CD4-positive, CD25-positive, alpha-beta regulatory T cell (primary cell): ENCODE measurements at regions not wholly inside any gene's neighbourhood (a gene's known extent, or its start where the extent isn't known, plus 50 kb on each side); places are given as distances from the start of the nearest gene placed in this dataset.

Experiments
- ATAC-seq, 2 donors: fragments of 150-1000 bp; cut with Tn5 transposase; one replicate each; pipeline ENCODE4 v1.10.0; 2021; ENCODE audit warnings: low read depth in 2 of 2, moderate number of reproducible peaks in 2 of 2, moderate library complexity in 1 of 2
- DNase-seq, 3 donors: peaks; one replicate each; pipeline versions ENCODE4 v3.0.0 to v3.0.0-alpha.2; 2012 to 2022; ENCODE audit warnings: mixed read lengths in 1 of 3
- H3K27ac ChIP-seq: one replicate; pipeline ENCODE4 v1.7.0; 2013; ENCODE audit warnings: mild to moderate bottlenecking, low read length; ENCODE audit not compliant: insufficient read depth, poor library complexity, severe bottlenecking
- H3K27me3 ChIP-seq: one replicate; pipeline ENCODE4 v1.7.0; 2013; ENCODE audit warnings: low read length; ENCODE audit not compliant: control insufficient read depth, insufficient read depth
- H3K36me3 ChIP-seq: one replicate; pipeline ENCODE4 v1.7.0; 2013; ENCODE audit warnings: mild to moderate bottlenecking, low read length, moderate library complexity; ENCODE audit not compliant: control insufficient read depth, insufficient read depth
- H3K4me1 ChIP-seq: 2 replicates; pipeline ENCODE4 v1.7.0; 2013; ENCODE audit warnings: mild to moderate bottlenecking, low read length; ENCODE audit not compliant: insufficient read depth, control insufficient read depth, poor library complexity, severe bottlenecking
- H3K4me3 ChIP-seq: one replicate; pipeline ENCODE4 v1.7.0; 2013; ENCODE audit warnings: low read depth, mild to moderate bottlenecking, low read length, moderate library complexity
- H3K9me3 ChIP-seq, 2 experiments: 1 replicate in 1 of 2; 2 replicates in 1 of 2; pipeline ENCODE4 v1.7.0; 2013; ENCODE audit warnings: low read length in 2 of 2, mild to moderate bottlenecking in 1 of 2, moderate library complexity in 1 of 2; ENCODE audit not compliant: control insufficient read depth in 2 of 2
- H3K27ac Mint-ChIP-seq, 3 donors: one replicate each; pipeline ENCODE4 v1.8.0; 2020 to 2022; ENCODE audit warnings: mild to moderate bottlenecking in 3 of 3, mixed read lengths in 3 of 3, moderate library complexity in 2 of 3
- H3K27me3 Mint-ChIP-seq: one replicate; pipeline ENCODE4 v1.8.0; 2022; ENCODE audit warnings: mild to moderate bottlenecking, mixed read lengths
- H3K36me3 Mint-ChIP-seq: one replicate; pipeline ENCODE4 v1.8.0; 2020; ENCODE audit warnings: mixed read lengths
- H3K4me1 Mint-ChIP-seq, 4 donors: one replicate each; pipeline ENCODE4 v1.8.0; 2020 to 2022; ENCODE audit warnings: mixed read lengths in 4 of 4, mild to moderate bottlenecking in 1 of 4
- H3K4me3 Mint-ChIP-seq, 4 donors: one replicate each; pipeline ENCODE4 v1.8.0; 2020 to 2022; ENCODE audit warnings: mild to moderate bottlenecking in 4 of 4, mixed read lengths in 4 of 4, moderate library complexity in 3 of 4
- H3K9me3 Mint-ChIP-seq, 7 donors: one replicate each; pipeline ENCODE4 v1.8.0; 2020 to 2022; ENCODE audit warnings: mixed read lengths in 7 of 7, mild to moderate bottlenecking in 3 of 7, moderate library complexity in 2 of 7

DNA sequence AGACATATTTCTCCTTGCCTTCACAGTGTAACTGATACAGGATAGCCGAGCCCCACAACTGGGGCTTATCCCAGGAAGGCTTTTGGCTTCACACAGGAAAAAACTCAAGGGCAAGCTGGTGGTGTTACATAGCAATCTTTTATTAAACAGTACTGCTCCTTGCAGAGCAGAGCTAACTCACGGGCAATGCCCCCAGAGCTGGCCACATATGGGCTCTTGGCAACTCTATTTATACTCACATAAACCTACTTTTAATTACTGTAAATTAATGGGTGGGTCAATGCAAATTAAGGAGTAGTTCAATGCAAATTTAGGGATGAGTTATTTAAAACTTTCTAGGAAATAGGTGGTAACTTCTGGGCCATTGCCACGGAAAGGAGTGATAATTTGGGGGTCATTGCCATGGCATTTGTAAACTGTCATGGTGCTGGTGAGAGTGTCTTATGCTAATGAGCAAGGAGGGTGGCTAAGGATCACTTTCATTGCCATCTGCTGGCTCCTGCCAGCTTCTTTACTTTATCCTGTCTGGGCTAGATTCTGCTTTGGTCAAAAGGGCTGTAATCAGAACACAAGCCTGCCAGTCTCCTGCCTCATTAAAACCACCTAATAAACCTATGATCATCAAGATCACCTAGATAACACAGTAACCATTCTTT, 288.8 kb downstream of the CENPC start:
- H3K9me3 Mint-ChIP-seq: peaks cover 0 to 5% (median 0%) of the 10 kb centered on the region in 7 donors
- DNase-seq: no peak

DNA sequence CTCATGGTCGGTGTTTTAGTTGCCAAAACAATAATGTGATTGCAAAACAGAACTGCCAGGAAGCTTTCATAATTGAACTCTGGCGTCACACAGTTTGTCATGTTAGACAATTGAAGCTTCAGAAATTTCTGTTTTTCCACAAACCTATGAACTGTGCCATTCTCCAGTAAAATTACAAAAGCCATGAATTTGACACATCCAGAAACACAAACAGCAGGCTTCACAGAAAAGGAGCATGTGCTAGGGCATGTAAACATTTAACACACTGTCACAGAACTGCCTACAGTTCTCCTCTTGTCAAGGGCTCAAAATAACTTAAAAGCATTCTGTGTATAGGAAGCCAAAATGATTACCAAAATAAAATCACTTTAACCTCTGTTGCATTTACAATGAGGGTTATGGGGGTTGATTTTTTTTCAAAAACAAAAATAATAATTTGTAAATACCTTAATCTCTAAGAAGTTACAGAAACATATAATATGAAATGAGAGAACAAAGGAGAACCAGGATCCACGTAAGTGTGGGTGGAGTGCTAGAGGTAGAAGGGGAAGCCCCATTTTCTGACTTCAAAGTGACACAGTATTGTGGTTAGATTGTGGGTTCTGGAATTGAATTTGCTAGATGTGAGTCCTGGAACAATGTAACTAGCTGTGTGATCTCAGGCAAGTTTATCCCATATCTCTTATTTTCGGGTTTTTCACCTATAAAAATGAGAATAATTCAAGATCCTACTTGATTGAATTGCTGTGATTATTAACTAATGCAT, 295.0 kb downstream of the CENPC start:
- H3K27ac Mint-ChIP-seq: no peak overlapping the region

More for the DNA sequence above, 288.8 kb downstream of the CENPC start:
- no peaks in the 10 kb centered on the region for H3K9me3 ChIP-seq
- no peaks in the 10 kb centered on the region for H3K27me3 ChIP-seq
- no peaks in the 10 kb centered on the region for H3K36me3 ChIP-seq
- no peaks in the 10 kb centered on the region for H3K36me3 Mint-ChIP-seq
- H3K4me1 Mint-ChIP-seq: no peaks in the 10 kb centered on the region
- no peak overlapping the region for H3K4me3 Mint-ChIP-seq
- ATAC-seq: no peak
- no peak overlapping the region for H3K4me3 ChIP-seq
- H3K27me3 Mint-ChIP-seq: peaks cover 5% of the 10 kb centered on the region
- no peak overlapping the region for H3K27ac ChIP-seq
- no peaks in the 10 kb centered on the region for H3K4me1 ChIP-seq
- H3K27ac Mint-ChIP-seq: no peak overlapping the region

DNA sequence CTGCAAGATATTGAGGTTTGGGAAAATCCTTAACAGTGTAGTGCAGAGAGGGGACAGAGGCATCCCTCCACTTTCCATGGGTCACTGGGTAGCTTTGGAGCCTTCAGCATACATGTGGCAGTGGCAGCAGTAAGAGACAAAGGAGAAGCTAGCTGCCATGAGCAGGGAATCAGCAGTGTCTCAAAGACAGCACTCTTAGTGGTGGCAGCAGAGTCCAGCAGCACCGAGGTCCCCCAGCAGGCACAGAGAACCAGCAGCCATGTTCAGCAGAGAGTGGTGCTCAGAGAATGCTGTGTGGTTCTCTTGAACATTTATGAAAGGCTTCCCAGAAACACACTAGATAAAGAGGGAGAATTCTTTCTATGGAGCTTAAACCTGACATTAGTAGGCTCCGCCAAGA, 308.5 kb downstream of the CENPC start:
- Histone ChIP-seq H3K4me3 (no peak overlapping the region), H3K9me3 (no peaks in the 10 kb centered on the region), H3K36me3 (no peaks in the 10 kb centered on the region), H3K27ac (no peak overlapping the region), H3K27me3 (no peaks in the 10 kb centered on the region), H3K4me1 (no peaks in the 10 kb centered on the region)
- Mint-ChIP-seq H3K4me1 (no peaks in the 10 kb centered on the region), H3K4me3 (no peak overlapping the region), H3K9me3 (peaks cover 0 to 3% (median 2%) of the 10 kb centered on the region in 7 donors), H3K27me3 (no peaks in the 10 kb centered on the region), H3K27ac (no peak overlapping the region), H3K36me3 (no peaks in the 10 kb centered on the region)
- DNase-seq (no peak), ATAC-seq (no peak)

More for the DNA sequence above, 295.0 kb downstream of the CENPC start:
- Histone ChIP-seq H3K36me3 (no peaks in the 10 kb centered on the region), H3K4me1 (no peaks in the 10 kb centered on the region), H3K9me3 (no peaks in the 10 kb centered on the region), H3K27me3 (no peaks in the 10 kb centered on the region), H3K4me3 (no peak overlapping the region), H3K27ac (no peak overlapping the region)
- Mint-ChIP-seq H3K36me3 (no peaks in the 10 kb centered on the region), H3K4me1 (no peaks in the 10 kb centered on the region), H3K27me3 (no peaks in the 10 kb centered on the region), H3K9me3 (peaks cover 0 to 9% (median 0%) of the 10 kb centered on the region in 7 donors), H3K4me3 (no peak overlapping the region)
- ATAC-seq (no peak), DNase-seq (no peak)

DNA sequence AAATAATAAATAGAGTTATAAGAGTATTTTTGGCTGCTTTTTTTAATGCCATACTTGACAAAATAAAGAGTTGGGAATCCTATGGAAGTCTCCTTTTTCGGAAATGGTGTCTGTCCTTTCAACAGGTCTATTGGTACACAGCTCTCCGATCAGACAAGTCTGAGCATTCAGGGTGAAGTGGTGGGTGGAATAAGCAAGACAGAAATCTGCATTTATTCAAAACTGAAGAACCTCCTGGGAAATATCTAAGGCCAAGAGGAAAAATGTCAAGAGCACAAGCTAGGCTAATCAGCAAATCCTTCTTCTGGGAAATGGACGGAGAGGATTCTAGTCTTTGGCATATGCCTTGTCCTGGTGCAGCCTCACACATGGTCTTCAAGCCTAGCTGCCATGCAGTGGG, 309.0 kb downstream of the CENPC start:
- no peaks in the 10 kb centered on the region for H3K27me3 ChIP-seq
- DNase-seq (no peak), ATAC-seq (no peak)
- H3K36me3 Mint-ChIP-seq: no peaks in the 10 kb centered on the region
- H3K4me1 Mint-ChIP-seq: no peaks in the 10 kb centered on the region
- no peak overlapping the region for H3K4me3 Mint-ChIP-seq
- no peaks in the 10 kb centered on the region for H3K9me3 ChIP-seq
- no peaks in the 10 kb centered on the region for H3K4me1 ChIP-seq
- H3K27ac Mint-ChIP-seq: no peak overlapping the region
- H3K27me3 Mint-ChIP-seq: no peaks in the 10 kb centered on the region
- H3K4me3 ChIP-seq: no peak overlapping the region
- H3K9me3 Mint-ChIP-seq: peaks cover 0 to 3% (median under 1%) of the 10 kb centered on the region in 7 donors
- H3K27ac ChIP-seq: no peak overlapping the region
- H3K36me3 ChIP-seq: no peaks in the 10 kb centered on the region

DNA sequence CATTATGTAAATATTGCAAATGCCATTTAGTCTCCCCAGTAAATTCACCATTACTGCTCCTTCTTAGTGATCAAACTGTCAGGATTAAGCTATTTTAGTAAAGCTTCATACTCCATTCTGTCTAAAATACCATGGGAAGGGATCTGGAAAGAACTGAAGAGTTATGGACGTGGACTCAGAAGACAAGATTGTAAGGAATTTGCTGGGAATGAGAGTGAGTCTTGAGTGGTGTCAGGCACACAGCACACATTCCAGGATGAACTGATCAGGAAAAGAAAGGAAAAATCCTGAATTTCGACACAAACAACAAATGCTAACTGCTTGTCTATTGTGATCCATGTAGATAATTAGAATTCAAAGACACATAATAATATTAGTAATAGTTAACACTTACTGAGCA, 311.0 kb downstream of the CENPC start:
- Histone ChIP-seq H3K36me3 (no peaks in the 10 kb centered on the region), H3K9me3 (no peaks in the 10 kb centered on the region), H3K27ac (no peak overlapping the region), H3K27me3 (no peaks in the 10 kb centered on the region), H3K4me1 (no peaks in the 10 kb centered on the region), H3K4me3 (no peak overlapping the region)
- Mint-ChIP-seq H3K4me3 (no peak overlapping the region), H3K36me3 (no peaks in the 10 kb centered on the region), H3K4me1 (no peaks in the 10 kb centered on the region), H3K27me3 (no peaks in the 10 kb centered on the region), H3K9me3 (peaks cover 0 to 3% (median 0%) of the 10 kb centered on the region in 7 donors), H3K27ac (no peak overlapping the region)
- no peak for ATAC-seq
- DNase-seq: no peak

DNA sequence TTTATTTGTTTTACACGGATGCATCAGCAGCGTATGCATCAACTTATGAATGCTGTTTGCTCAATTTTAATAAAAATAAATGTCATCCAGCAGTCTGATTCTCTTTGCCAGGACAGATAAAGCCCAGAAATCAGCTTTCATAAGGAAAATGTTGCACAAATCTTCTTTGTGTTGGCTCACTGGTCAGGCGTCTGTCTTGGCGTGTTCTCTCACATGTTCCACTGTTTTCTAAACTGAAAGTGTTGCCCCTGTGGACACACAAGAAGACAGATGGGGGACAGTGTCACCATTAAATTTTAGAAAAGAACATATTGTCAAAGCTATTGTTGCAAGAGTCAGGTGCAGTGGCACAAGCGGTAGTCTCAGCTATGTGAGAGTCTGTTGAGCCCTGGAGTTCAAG, 316.2 kb downstream of the CENPC start:
- DNase-seq (no peak), ATAC-seq (no peak)
- Mint-ChIP-seq H3K9me3 (peaks cover 0 to 9% (median 2%) of the 10 kb centered on the region in 7 donors), H3K27ac (no peak overlapping the region), H3K36me3 (no peaks in the 10 kb centered on the region), H3K27me3 (no peaks in the 10 kb centered on the region), H3K4me1 (no peaks in the 10 kb centered on the region), H3K4me3 (no peak overlapping the region)
- no peaks in the 10 kb centered on the region for H3K4me1 ChIP-seq
- no peak overlapping the region for H3K27ac ChIP-seq
- no peaks in the 10 kb centered on the region for H3K36me3 ChIP-seq
- no peak overlapping the region for H3K4me3 ChIP-seq
- H3K27me3 ChIP-seq: no peaks in the 10 kb centered on the region
- no peaks in the 10 kb centered on the region for H3K9me3 ChIP-seq

DNA sequence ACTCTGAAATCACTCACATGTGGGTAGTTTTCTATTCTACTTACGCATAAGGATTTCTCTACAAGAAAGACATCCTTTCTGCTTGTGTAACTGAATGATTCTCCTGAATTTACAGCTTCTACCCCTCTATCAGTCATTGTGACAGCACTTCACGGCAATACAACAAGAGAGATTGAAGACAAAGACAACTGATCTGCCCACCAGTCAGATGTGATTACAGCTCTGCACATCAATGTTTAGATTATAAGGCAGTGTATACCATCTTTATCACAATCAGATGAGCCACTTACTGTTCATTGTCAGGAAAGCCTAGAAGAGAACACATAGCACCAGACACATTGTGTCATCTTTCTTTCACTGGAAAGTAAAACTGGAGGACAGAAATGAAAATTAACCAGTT, 324.4 kb downstream of the CENPC start:
- Histone ChIP-seq H3K27ac (no peak overlapping the region), H3K9me3 (no peaks in the 10 kb centered on the region), H3K4me1 (no peaks in the 10 kb centered on the region), H3K4me3 (no peak overlapping the region), H3K27me3 (no peaks in the 10 kb centered on the region), H3K36me3 (no peaks in the 10 kb centered on the region)
- Mint-ChIP-seq H3K4me3 (no peak overlapping the region), H3K4me1 (no peaks in the 10 kb centered on the region), H3K9me3 (peaks cover 0 to 6% (median 0%) of the 10 kb centered on the region in 7 donors), H3K27ac (no peak overlapping the region), H3K27me3 (no peaks in the 10 kb centered on the region), H3K36me3 (no peaks in the 10 kb centered on the region)
- ATAC-seq: no peak
- DNase-seq: no peak

DNA sequence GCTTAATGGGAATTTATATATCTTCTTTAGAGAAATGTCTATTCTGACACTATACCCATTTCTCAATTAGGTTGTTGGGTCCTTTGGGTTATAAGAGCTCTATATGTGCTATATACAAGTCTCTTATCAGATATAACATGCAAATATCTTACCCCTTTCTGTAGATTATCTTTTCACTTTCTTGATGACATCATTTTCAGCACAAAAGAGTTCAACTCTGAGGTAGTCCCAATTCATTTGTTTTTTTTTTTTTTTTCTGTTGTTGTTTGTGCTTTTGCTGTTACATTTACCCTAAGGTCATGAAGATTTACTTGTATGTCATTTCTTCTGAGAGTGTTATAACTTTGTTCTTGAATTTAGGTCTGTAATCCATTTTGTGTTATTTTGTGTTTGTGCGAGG, 326.4 kb downstream of the CENPC start:
- no peaks in the 10 kb centered on the region for H3K36me3 Mint-ChIP-seq
- Histone ChIP-seq H3K36me3 (no peaks in the 10 kb centered on the region), H3K27me3 (no peaks in the 10 kb centered on the region), H3K27ac (no peak overlapping the region), H3K4me1 (no peaks in the 10 kb centered on the region), H3K4me3 (no peak overlapping the region), H3K9me3 (no peaks in the 10 kb centered on the region)
- no peaks in the 10 kb centered on the region for H3K4me1 Mint-ChIP-seq
- peaks cover 0 to 6% (median 2%) of the 10 kb centered on the region in 7 donors for H3K9me3 Mint-ChIP-seq
- H3K27ac Mint-ChIP-seq: no peak overlapping the region
- H3K27me3 Mint-ChIP-seq: no peaks in the 10 kb centered on the region
- no peak for ATAC-seq
- no peak for DNase-seq
- no peak overlapping the region for H3K4me3 Mint-ChIP-seq
